ENCODE measurements at regions not wholly inside any gene's neighbourhood (a gene's known extent, or its start where the extent isn't known, plus 50 kb on each side); places are given as distances from the start of the nearest gene placed in this dataset.

GRCh38 chr2:16270441-16270840 is 330.1 kb downstream of the MYCN start:
- DNase-seq = no peak

- no peak for DNase-seq
Measured at GRCh38 chr2:16268301-16269000, 328.1 kb downstream of the MYCN start.

GRCh38 chr2:16266571-16266970 is 326.2 kb downstream of the MYCN start:
- DNase-seq = no peak

GRCh38 chr2:16264931-16265540 is 324.7 kb downstream of the MYCN start:
- no peak for DNase-seq

GRCh38 chr2:16264491-16264890 is 324.1 kb downstream of the MYCN start:
- DNase-seq = no peak

- DNase-seq = no peak
Measured at GRCh38 chr2:16263241-16263890, 323.0 kb downstream of the MYCN start.

GRCh38 chr2:16262526-16263178 is 322.3 kb downstream of the MYCN start:
- no peak for DNase-seq

DNA sequence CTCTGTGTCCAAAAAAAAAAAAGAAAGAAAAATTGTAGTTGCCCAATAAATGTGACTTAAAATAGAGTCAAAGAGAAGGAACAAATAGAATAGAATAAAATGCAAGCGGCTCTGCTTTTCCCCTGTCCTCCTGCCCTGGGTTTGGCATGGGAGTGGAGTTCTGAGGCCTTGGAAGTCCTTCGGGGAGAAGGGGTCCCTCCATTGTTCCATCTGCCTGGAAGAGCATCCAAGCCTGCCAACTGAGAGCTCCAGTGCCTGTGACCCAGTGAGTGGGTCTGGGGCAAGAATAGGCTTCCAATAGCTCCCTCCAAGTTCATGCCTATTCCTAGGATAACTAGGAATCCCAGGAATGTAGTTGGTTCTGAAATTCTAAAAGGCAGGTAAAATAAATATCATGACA is 321.4 kb downstream of the MYCN start:
- DNase-seq = no peak

DNA sequence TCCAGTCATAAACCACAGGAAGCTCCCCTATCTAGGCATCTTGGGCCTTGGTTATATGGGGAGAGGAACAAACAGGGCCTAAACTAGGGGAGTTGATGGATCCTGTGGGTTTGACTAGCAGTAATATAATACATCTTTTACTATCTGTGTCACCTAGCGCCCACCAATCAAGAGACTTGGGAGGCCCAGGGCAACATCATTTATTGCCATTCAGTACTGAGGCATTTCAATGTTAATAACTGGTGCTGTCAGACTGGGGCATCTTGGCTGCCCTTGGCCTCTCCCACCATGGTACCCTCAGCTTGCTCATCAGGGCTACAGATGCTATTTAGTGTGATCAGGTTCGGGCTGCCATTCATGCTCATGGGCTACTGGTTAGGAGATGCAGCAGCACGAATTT is 320.7 kb downstream of the MYCN start:
- peak in 1 of 3 experiments; percentile 5 for DNase-seq

DNA sequence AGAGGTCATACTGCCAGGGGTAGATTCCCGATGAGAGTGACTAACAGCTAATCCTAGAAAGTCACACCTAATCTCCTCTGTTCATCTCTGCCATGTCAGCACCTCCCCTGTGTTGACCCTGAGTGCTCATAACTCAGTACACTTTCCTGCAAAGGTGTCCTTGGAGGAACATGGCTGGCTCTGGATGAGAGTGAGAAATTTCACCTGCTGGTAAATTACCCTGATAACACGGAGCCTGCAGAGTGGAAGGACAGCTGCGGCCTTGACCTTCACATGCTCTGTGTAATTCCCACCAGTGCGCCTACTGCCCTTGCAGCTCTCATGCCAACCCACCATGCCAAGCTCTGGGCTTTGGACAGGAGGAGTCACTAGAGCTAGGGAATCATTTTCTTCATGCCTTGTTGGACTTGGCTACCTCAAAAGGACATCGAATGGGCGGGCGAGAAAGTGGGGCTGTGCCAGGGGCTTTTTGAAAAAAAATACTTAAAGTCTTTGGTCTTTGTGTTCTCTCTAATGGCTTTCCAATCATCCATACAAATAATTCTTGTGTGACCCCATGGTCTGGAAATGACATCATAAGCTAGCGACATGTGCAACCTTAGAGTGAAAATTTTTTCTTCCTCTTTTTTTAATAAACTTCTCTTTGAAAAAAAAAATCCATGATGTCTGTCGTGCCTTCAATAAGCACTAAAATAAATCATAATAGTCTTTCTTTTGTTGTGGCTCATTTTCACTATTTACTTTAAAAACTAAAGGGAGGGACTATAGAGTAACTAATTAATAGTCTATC is 319.9 kb downstream of the MYCN start:
- DNase-seq = no peak

DNA sequence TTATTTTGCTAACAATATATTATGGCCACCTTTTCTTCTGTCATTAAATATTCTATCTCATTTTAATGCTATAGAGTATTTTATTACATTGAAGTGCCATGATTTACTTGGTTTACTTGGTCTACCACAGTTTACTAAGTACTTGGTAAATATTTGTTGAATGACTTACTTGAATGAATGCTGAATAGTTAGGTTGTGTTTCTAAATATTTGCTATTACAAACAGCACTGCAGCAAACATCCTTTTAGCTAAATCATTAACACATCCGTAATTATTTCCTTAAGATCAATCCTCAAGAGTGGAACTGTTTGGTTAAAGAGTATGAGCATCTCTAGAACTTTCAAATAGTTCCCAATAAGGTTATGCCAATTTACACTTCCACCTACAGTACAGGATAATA is 318.7 kb downstream of the MYCN start:
- DNase-seq = no peak

DNA sequence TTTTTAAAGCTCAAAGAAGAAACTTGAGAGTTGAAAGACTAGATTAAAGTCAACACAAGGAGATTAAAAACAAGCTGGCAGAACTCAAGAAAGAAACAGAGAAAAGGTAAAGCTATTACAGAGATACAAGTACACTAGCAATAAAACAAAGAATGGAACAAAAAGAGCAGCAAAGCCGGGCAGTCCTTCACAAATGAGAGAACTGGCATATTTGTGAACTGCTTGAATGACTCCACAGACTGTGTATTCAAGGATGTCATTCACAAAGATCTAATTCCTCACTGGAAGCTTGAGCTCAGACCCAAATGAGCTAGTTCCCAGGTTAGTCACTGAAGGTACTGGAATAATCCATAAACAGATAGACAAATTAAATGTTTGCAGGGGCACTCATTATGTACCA is 318.0 kb downstream of the MYCN start:
- DNase-seq = no peak

DNA sequence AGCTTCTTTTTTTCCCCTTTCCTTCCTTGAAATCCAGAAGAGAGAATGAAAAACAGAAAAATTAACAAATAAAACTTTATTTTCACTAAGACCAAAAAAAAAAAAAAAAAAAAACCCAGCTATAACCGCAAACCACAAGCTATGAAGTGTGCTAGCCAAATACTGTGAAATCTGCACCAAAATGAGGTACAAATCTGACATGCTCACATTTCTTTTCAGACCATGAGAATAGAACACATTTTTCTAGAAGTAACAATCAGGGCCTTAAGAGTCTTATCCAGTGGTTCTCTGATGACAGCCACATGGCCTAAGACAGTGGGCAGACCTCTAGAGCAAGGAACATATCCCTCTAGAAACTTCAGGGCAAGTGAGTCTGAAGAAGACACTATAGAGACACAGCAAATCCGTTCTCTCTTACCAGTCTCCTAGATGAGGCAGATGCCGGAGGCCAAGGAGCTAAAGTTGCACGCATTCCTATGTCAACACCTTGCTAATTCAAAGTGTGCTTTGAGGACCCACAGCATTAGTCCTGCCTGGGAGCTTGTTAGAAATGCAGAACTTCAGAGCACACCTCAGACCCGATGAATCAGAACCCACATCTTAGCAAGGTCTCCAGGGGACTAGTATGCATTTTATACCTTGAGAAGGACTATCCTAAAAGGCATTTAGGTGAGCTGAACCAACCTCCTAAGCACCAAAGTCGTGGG is 317.1 kb downstream of the MYCN start:
- no peak for DNase-seq

DNA sequence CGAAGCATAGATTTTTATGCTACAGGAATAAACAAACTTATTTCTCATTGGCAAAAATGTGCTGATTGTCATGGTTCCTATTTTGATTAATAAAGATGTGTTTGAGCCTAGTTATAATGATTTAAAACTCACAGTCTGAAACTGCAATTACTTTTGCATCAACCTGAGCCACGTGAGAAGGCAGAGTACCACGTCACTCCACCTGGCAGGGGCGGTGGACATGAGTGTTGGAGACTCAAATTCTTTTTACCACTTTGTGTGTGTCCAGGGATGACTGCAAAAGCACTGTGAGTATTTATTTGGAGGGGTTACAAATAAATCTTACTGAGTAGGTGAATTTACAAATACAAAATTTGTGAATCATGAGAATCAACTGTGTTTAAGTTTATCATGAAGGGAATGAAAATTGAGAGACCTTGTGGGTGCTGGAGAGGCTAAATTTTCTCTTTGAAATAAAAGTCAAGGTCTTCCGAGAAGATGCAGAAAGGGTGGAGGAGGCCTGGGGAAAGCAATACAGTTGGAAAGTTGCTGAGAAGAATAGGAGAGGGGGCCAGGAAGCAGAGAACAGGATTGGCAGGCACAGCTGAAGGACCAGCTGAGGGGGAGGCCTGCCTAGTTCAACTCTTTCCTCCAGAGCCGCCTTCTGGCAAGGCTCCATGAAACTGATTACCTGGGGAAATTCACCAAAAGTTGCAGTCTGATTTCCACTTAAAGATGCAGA is 316.4 kb downstream of the MYCN start:
- DNase-seq = no peak

DNA sequence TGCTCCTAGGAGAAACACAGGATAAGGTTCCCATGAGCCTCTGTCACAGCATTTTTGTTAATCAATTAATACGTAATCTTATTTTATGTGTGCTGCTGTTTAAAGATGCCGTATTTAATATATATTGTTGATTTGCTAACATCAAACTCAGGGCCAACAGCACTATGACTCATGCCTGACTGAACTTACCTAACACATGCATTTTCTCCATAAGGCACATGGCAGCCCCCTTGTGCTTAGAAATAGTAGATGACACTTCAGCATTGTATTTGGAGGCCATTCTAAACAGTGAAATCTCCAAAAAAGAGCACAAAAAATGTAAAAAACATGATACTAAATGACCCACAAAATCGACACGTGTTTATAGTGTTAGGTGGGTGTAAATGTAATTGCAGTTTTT is 314.8 kb downstream of the MYCN start:
- no peak for DNase-seq

GRCh38 chr2:16254356-16254965 is 314.1 kb downstream of the MYCN start:
- DNase-seq = no peak

DNA sequence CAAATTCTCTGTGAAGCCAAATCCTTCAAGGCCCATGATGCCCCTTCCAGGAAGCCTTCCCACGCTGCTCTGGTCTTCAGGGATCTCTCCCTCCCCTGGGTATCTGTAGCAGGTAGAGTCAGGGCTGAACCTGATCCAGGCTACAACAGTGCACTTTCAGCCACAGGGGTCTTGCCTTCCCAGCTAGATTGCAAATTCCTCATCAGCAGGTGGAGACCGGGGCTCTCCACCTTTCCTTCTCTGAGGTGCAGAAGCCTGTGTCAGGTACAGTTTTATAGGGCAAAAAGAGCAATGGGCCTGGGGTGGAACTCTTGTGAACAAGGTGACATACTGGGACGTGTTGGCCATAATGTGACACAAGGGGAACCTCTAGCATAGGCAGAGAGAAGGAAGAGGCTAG is 312.9 kb downstream of the MYCN start:
- DNase-seq = no peak

GRCh38 chr2:16252891-16253290 is 312.5 kb downstream of the MYCN start:
- no peak for DNase-seq

DNA sequence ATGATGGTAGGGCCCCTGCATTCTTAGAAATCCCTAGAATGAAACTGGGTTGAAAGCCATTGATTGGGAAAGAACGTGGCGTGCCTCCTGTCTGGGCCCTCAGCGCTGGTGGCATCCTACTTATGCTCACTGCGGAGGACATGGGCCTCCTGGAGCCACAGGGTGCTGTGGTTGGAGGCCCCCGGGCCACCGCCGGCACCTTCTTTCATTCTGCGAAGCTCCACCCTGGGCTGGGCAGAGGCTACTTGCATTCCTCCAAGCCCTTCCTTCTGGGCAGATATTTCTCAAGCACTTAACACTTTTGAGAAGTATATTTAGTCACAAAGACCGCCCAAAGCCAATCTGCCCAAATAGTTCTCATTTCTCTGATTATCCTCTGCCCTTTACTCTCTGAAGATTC is 311.9 kb downstream of the MYCN start:
- DNase-seq = no peak

- DNase-seq = no peak
Measured at GRCh38 chr2:16251511-16252225, 311.3 kb downstream of the MYCN start.

GRCh38 chr2:16250886-16251285 is 310.5 kb downstream of the MYCN start:
- DNase-seq = no peak

Data from NCI-H1417 (cell line).